IPS-20b (cell line): ENCODE measurements at regions not wholly inside any gene's neighbourhood (a gene's known extent, or its start where the extent isn't known, plus 50 kb on each side); places are given as distances from the start of the nearest gene placed in this dataset.

Source experiments
- H3K27ac ChIP-seq: one replicate; pipeline ENCODE4 v1.5.1; 2013; ENCODE audit warnings: low read length
- H3K27me3 ChIP-seq: 2 replicates; pipeline ENCODE4 v1.6.1; 2013; ENCODE audit warnings: mild to moderate bottlenecking, low read length, inconsistent platforms; ENCODE audit not compliant: insufficient read depth
- H3K36me3 ChIP-seq: 2 replicates; pipeline ENCODE4 v1.6.1; 2013; ENCODE audit warnings: low read depth, mild to moderate bottlenecking, inconsistent platforms, low read length, moderate library complexity; ENCODE audit not compliant: insufficient read depth
- H3K4me1 ChIP-seq: 2 replicates; pipeline ENCODE4 v1.6.1; 2013; ENCODE audit warnings: mild to moderate bottlenecking, control low read depth, inconsistent platforms, low read length, moderate library complexity; ENCODE audit not compliant: insufficient read depth
- H3K4me3 ChIP-seq: 2 replicates; pipeline ENCODE4 v1.5.1; 2013; ENCODE audit warnings: mild to moderate bottlenecking, low read length, inconsistent platforms
- H3K9ac ChIP-seq: 2 replicates; pipeline ENCODE4 v1.6.1; 2013; ENCODE audit warnings: low read depth, mild to moderate bottlenecking, inconsistent platforms, low read length, moderate library complexity
- H3K9me3 ChIP-seq: 2 replicates; pipeline ENCODE4 v1.6.1; 2013; ENCODE audit warnings: mild to moderate bottlenecking, low read depth, low read length, inconsistent platforms; ENCODE audit not compliant: insufficient read depth

- H3K9me3 ChIP-seq = no peaks in the 10 kb centered on the region
- no peak overlapping the region for H3K4me3 ChIP-seq
Observed at GRCh38 chr2:161044921-161045320, 115.3 kb upstream of the TANK start.

DNA sequence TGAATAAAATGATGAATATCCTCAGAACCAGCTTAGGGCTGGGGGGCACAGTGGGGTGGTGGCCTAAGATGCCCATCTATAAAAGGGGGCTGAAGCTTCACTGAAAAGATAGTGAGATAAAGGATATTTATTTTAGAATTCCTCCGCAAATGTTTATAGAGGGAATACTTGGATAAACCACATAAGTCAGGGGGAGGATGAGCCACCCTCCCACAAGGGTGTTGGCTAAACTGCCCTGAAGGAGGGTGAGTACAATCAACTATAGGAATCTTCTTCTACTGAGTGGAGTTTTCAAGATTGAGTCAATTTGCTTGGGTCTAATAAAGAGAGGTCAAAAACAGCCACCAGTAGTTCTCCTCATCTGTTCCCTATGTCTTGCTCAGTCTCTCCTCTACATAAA is 114.5 kb upstream of the TANK start:
- Histone ChIP-seq H3K9ac (no peak overlapping the region), H3K4me1 (peaks cover 14% of the 10 kb centered on the region), H3K27me3 (no peaks in the 10 kb centered on the region), H3K4me3 (no peak overlapping the region), H3K27ac (no peak overlapping the region), H3K9me3 (no peaks in the 10 kb centered on the region), H3K36me3 (no peaks in the 10 kb centered on the region)

More at GRCh38 chr2:161044921-161045320, 115.3 kb upstream of the TANK start:
- H3K27ac ChIP-seq = no peak overlapping the region
- H3K9ac ChIP-seq = no peak overlapping the region
- H3K36me3 ChIP-seq = no peaks in the 10 kb centered on the region
- H3K4me1 ChIP-seq = peaks cover 14% of the 10 kb centered on the region
- no peaks in the 10 kb centered on the region for H3K27me3 ChIP-seq

GRCh38 chr2:161046876-161047275 is 113.4 kb upstream of the TANK start:
- peaks cover 14% of the 10 kb centered on the region for H3K4me1 ChIP-seq
- no peaks in the 10 kb centered on the region for H3K9me3 ChIP-seq
- H3K27me3 ChIP-seq = no peaks in the 10 kb centered on the region
- no peak overlapping the region for H3K27ac ChIP-seq
- H3K9ac ChIP-seq = no peak overlapping the region
- H3K4me3 ChIP-seq = no peak overlapping the region
- H3K36me3 ChIP-seq = no peaks in the 10 kb centered on the region

- no peak overlapping the region for H3K27ac ChIP-seq
- H3K4me3 ChIP-seq = peak overlapping the region; percentile 41; the same call in 1 of the 2 replicates
- H3K27me3 ChIP-seq = no peaks in the 10 kb centered on the region
- H3K9ac ChIP-seq = no peak overlapping the region
- H3K4me1 ChIP-seq = peaks cover 14% of the 10 kb centered on the region
- H3K9me3 ChIP-seq = no peaks in the 10 kb centered on the region
- H3K36me3 ChIP-seq = no peaks in the 10 kb centered on the region
Observed at GRCh38 chr2:161048317-161048716, 111.9 kb upstream of the TANK start.

DNA sequence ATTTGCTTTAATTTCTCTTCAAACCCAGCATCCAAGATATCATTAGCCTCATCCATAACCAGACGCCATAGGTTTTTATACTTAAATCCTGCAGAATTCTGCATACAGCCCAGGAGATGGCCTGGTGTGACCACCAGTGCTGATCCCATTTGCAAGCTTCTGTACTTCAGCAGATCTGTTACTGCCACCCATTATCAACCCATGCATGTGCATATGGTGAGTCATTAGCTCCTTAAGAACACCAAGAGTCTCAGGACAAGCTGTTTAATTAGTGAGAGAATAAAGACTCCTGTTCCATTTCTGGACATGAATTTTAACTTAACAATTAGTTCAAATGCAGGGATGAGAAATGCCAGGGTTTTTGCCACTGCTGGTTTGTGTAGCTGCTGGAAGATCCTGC is 110.7 kb upstream of the TANK start:
- Histone ChIP-seq H3K36me3 (no peaks in the 10 kb centered on the region), H3K27me3 (no peaks in the 10 kb centered on the region), H3K4me3 (no peak overlapping the region), H3K9me3 (no peaks in the 10 kb centered on the region), H3K4me1 (peaks cover 14% of the 10 kb centered on the region), H3K9ac (no peak overlapping the region), H3K27ac (no peak overlapping the region)

- no peaks in the 10 kb centered on the region for H3K27me3 ChIP-seq
- no peak overlapping the region for H3K4me3 ChIP-seq
- H3K36me3 ChIP-seq = no peaks in the 10 kb centered on the region
- H3K4me1 ChIP-seq = peaks cover 14% of the 10 kb centered on the region
- no peak overlapping the region for H3K9ac ChIP-seq
- no peaks in the 10 kb centered on the region for H3K9me3 ChIP-seq
- H3K27ac ChIP-seq = no peak overlapping the region
Observed at GRCh38 chr2:161052214-161052613, 108.0 kb upstream of the TANK start.

DNA sequence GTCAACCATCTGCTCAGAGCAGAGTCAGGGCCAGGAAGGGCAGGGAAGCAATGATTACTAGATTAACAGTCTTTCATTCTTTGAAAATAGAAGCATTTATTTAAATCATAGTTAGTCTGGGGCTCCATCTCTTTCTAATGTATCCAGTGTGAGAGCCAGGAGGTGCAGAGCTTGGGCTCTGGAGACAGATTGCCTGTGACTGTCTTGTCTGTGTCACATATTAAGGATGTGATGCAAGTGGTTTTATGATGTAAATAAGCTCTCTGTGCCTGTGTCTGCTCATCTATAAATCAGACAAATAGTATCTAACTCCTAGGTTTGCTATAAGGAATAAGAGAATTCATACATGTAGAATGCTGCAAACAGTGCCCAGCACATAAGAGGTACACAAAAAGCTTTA is 104.9 kb upstream of the TANK start:
- Histone ChIP-seq H3K4me1 (no peaks in the 10 kb centered on the region), H3K27me3 (no peaks in the 10 kb centered on the region), H3K27ac (no peak overlapping the region), H3K9me3 (no peaks in the 10 kb centered on the region), H3K4me3 (no peak overlapping the region), H3K9ac (no peak overlapping the region), H3K36me3 (no peaks in the 10 kb centered on the region)

GRCh38 chr2:161059388-161059787 is 100.8 kb upstream of the TANK start:
- Histone ChIP-seq H3K27me3 (no peaks in the 10 kb centered on the region), H3K4me3 (no peak overlapping the region), H3K27ac (no peak overlapping the region), H3K9me3 (no peaks in the 10 kb centered on the region), H3K36me3 (no peaks in the 10 kb centered on the region), H3K4me1 (peaks cover 4% of the 10 kb centered on the region; the same call in 1 of the 2 replicates), H3K9ac (no peak overlapping the region)

DNA sequence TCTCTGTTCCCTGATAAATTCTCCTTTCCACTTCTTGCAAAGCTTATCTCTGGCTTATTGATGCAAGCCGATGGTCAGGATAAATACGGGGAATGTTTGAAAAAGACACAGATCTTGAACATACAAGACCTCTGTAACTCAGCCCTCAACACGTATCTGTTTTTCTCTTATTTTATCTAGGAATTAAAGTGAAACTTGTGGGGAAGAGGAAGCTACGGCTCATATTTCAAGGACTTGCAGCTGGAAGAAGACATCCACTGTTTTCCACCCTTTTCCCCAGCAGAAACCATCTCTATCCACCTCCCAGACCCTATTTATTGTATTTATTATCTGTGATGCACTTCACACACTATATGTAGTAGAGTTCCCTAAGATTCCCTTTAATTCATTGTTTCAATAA is 98.4 kb upstream of the TANK start:
- Histone ChIP-seq H3K27ac (no peak overlapping the region), H3K4me1 (peaks cover 4% of the 10 kb centered on the region; the same call in 1 of the 2 replicates), H3K27me3 (no peaks in the 10 kb centered on the region), H3K9me3 (no peaks in the 10 kb centered on the region), H3K9ac (no peak overlapping the region), H3K4me3 (no peak overlapping the region), H3K36me3 (no peaks in the 10 kb centered on the region)

DNA sequence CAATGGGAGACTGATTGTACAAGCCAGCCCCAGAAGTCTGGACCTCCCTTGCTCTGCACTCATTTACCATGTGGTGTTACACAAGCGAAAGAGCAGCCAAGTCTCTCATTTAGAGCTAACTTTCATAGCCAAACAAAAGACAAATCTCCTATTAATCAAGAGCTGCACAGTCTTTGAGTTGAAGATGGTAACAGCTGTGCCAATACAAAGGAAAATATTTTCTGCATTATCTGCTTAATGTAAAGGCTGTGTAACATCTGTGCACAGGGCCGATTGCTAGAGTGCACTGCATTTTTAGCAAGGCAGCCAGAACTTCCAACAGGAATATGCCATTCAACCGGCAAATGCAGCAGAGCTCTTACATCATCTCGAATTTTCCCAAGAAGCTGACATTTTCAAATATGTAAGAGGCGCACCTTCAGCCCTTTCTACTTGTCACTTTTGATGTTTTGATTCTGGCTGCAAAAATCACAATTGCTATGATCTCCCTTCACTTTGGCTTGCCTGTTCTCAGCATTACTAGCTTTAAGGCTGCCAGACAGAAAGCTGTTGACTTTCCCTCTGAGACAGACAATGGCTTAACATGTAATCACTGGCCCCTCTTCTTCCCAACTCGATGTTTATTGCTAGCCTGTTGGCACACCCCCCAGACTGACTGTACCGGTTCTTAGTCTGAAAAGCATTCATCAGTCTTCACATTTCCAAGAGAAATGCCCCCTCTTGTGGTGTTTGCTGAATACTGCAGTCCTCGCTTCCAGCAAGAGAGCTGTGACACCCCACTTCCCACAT is 96.9 kb upstream of the TANK start:
- Histone ChIP-seq H3K27me3 (no peaks in the 10 kb centered on the region), H3K9ac (no peak overlapping the region), H3K27ac (no peak overlapping the region), H3K36me3 (no peaks in the 10 kb centered on the region), H3K4me3 (no peak overlapping the region), H3K9me3 (no peaks in the 10 kb centered on the region), H3K4me1 (peaks cover 4% of the 10 kb centered on the region; the same call in 1 of the 2 replicates)

GRCh38 chr2:161063946-161064306 is 96.3 kb upstream of the TANK start:
- H3K27ac ChIP-seq = no peak overlapping the region
- H3K36me3 ChIP-seq = no peaks in the 10 kb centered on the region
- peaks cover 4% of the 10 kb centered on the region; the same call in 1 of the 2 replicates for H3K4me1 ChIP-seq
- H3K9me3 ChIP-seq = no peaks in the 10 kb centered on the region
- no peaks in the 10 kb centered on the region for H3K27me3 ChIP-seq
- H3K4me3 ChIP-seq = no peak overlapping the region
- H3K9ac ChIP-seq = no peak overlapping the region

DNA sequence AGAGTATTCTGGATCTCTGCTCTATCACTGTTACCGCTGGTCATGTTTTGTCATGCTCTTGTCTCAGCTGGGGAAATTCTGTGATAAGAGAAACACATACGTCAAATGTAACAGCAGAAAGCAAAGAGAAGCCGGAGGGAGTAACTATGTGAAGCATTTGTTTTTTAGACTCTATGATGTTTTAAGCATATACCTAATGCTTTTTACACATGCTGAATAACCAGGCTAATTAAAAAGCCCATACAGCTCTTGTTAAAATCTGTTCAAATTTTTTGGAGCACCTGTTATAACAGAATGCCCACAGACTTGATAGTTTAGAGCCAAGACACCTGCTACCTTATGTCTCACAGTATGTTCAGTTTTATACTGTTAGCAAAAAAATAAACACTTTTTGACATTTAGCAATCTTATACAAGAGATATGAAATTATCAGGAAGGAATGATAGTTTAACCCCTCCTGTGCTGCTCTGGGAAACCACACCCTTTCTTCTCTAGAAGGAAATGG is 92.3 kb upstream of the TANK start:
- peaks cover 4% of the 10 kb centered on the region; the same call in 1 of the 2 replicates for H3K4me1 ChIP-seq
- no peak overlapping the region for H3K4me3 ChIP-seq
- H3K27me3 ChIP-seq = no peaks in the 10 kb centered on the region
- H3K9ac ChIP-seq = no peak overlapping the region
- H3K9me3 ChIP-seq = no peaks in the 10 kb centered on the region
- H3K36me3 ChIP-seq = no peaks in the 10 kb centered on the region
- no peak overlapping the region for H3K27ac ChIP-seq
